ENCODE measurements at regions not wholly inside any gene's neighbourhood (a gene's known extent, or its start where the extent isn't known, plus 50 kb on each side); places are given as distances from the start of the nearest gene placed in this dataset.
"Not testable (repeated sequence)": the region's sequence is repeated elsewhere in the genome, so short reads cannot be mapped to it uniquely, and the experiment has no call there.

- TF ChIP-seq CTCF (IDR thresholded peaks at IDR 0.05; ENCODE audit: control insufficient read depth, insufficient read depth, low read depth, low read length, missing control alignments) = no peak
- DNase-seq (ENCODE audit: low read depth) = no peak
- no peak overlapping the region for H3K4me3 ChIP-seq (ENCODE audit: control insufficient read depth, low read depth, low read length)
Observed at GRCh38 chr9:97140566-97140965, 101.6 kb upstream of the CTSV start.

GRCh38 chr9:97136421-97136820 is 97.5 kb upstream of the CTSV start:
- no peak overlapping the region for H3K4me3 ChIP-seq (ENCODE audit: control insufficient read depth, low read depth, low read length)
- TF ChIP-seq CTCF (IDR thresholded peaks at IDR 0.05; ENCODE audit: control insufficient read depth, insufficient read depth, low read depth, low read length, missing control alignments) = no peak
- DNase-seq (ENCODE audit: low read depth) = no peak

- H3K4me3 ChIP-seq (ENCODE audit: control insufficient read depth, low read depth, low read length); DNase-seq (ENCODE audit: low read depth): not testable (repeated sequence)
Observed at GRCh38 chr9:97133966-97134365, 95.0 kb upstream of the CTSV start.

GRCh38 chr9:97132865-97133264 is 93.9 kb upstream of the CTSV start:
- TF ChIP-seq CTCF (IDR thresholded peaks at IDR 0.05; ENCODE audit: control insufficient read depth, insufficient read depth, low read depth, low read length, missing control alignments) = no peak
- H3K4me3 ChIP-seq (ENCODE audit: control insufficient read depth, low read depth, low read length) = no peak overlapping the region
- no peak for DNase-seq (ENCODE audit: low read depth)

GRCh38 chr9:97130864-97131263 is 91.9 kb upstream of the CTSV start:
- not testable (repeated sequence) for H3K4me3 ChIP-seq (ENCODE audit: control insufficient read depth, low read depth, low read length); DNase-seq (ENCODE audit: low read depth)

GRCh38 chr9:97130387-97130786 is 91.4 kb upstream of the CTSV start:
- not testable (repeated sequence) for H3K4me3 ChIP-seq (ENCODE audit: control insufficient read depth, low read depth, low read length); DNase-seq (ENCODE audit: low read depth)

GRCh38 chr9:97128919-97129318 is 90.0 kb upstream of the CTSV start:
- TF ChIP-seq CTCF (IDR thresholded peaks at IDR 0.05; ENCODE audit: control insufficient read depth, insufficient read depth, low read depth, low read length, missing control alignments) = no peak
- no peak overlapping the region for H3K4me3 ChIP-seq (ENCODE audit: control insufficient read depth, low read depth, low read length)
- no peak for DNase-seq (ENCODE audit: low read depth)

GRCh38 chr9:97124256-97124655 is 85.3 kb upstream of the CTSV start:
- H3K4me3 ChIP-seq (ENCODE audit: control insufficient read depth, low read depth, low read length) = no peak overlapping the region

More at GRCh38 chr9:97124256-97124655, 85.3 kb upstream of the CTSV start:
- DNase-seq (ENCODE audit: low read depth) = no peak
- no peak for TF ChIP-seq CTCF (IDR thresholded peaks at IDR 0.05; ENCODE audit: control insufficient read depth, insufficient read depth, low read depth, low read length, missing control alignments)

All from AG09309 (cell line).